GM21576 (cell line): ENCODE measurements at regions not wholly inside any gene's neighbourhood (a gene's known extent, or its start where the extent isn't known, plus 50 kb on each side); places are given as distances from the start of the nearest gene placed in this dataset.
"Not testable (repeated sequence)": the region's sequence is repeated elsewhere in the genome, so short reads cannot be mapped to it uniquely, and the experiment has no call there.

Experiments
- ATAC-seq: cut with Tn5 transposase; IDR thresholded peaks from one replicate; pipeline ENCODE4 v1.9.1; 2021; ENCODE audit warnings: mild to moderate bottlenecking, moderate library complexity; ENCODE audit not compliant: unreplicated experiment

DNA sequence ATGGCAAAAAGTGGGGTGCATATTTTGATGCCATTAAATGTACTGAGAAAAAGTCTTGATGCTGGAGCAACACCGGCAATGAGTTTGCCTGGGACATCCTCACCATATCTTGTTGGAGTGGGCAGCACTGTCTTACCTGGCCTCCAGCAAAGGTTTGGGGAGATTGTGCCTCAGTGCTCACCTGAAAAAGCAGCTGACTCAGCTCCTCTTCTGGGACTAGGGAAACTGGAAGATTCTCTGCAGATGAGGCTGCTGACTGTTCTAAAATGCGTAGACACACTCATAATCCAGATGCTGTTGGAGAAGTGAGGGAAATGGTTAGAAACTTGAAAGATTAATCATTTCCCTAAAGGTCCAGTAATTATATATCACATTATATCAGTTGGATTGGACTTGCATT, 593.7 kb upstream of the HS3ST1 start:
- no peak for ATAC-seq

DNA sequence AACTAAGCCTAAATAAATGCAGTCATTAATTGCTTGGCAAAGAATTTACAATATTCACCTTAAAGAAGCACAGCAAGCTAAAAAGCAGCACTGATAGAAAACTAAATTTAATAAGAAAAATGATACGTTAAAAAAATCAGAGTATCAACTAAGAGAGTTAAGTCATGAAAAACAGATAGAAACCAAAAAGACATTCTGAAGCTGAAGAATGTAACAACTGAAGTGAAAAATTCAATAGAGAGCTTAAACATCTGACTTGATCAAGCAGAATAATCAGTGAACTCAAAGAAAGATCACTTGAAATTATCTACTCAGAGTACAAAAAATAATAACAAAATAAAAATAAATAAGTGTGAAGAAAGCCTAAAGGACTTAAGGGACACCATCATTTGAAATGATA, 588.0 kb upstream of the HS3ST1 start:
- no peak for ATAC-seq

DNA sequence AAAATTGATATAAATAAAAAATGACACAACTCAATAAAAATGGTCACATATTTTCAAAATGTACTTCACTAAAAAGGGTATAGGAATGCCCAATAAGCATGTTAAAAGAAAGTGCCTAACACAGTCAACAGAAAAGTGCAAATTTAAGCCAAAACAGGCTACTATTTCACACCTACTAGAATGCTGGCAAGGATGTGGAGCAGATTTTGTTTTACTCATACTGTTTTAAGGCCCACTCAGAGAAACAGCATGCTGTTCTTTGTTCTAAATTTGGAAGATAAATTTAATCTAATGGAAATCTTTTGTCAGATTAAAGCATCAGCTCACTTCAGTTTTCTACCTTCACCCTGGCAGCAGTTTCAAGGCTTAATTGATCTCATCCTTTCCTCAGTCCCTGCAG, 576.8 kb upstream of the HS3ST1 start:
- no peak for ATAC-seq

DNA sequence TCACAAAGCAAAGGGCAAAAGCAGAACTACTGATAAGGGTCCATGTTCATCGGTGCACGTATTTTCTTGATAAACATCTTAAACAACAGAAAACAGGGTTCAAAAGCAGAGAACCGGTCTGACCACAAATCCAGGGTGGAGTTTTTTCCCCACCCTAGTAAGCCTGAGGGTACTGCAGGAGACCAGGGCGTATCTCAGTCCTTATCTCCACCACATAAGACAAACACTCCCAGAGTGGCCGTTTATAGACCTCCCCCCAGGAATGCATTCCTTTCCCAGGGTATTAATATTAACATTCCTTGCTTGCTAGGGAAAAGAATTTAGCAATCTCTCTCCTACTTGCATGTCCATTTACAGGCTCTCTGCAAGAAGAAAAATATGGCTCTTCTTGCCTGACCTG, 567.9 kb upstream of the HS3ST1 start:
- ATAC-seq = not testable (repeated sequence)

DNA sequence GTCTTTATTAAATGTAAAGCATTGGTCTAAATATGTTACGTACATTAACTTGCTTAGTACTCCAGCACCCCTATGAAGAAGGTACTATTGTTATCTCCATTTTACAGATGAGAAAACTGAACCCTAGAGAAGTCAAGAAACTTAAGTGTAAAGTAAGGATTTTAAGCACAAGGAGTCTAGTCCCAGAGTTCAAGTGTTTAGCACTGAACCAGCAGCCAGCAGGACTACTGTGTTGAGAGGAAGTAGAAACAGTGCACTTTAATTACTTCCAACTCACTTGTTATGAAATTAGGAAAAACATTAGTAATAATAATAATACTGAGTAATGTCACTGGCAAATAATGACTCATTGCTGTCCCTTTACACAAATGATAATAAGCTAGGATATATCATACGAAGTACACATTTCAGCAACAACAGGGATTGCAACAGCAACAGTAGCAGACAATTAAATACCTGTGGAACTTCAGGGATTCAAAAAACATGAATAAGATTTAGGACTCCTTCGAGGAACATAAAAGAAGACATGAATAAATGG, 548.1 kb upstream of the HS3ST1 start:
- ATAC-seq = no peak

DNA sequence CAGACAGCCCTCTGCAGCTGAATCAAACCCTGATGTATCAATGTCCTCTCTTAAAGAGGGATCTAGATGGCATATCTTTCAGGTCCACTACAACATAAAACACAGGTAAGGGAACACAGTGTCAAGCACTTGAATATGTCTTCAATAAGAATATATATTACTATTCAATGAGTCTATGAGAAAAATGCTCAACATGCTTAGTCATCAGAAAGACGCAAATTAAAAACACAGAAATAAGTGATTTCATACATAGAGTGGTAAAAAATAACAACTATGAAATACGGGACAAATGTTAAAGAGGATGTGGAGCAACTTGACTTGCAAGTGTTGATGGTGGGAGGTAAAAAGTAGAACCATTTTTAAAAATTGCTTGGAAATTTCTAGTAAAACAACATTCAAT, 544.6 kb upstream of the HS3ST1 start:
- ATAC-seq = no peak

DNA sequence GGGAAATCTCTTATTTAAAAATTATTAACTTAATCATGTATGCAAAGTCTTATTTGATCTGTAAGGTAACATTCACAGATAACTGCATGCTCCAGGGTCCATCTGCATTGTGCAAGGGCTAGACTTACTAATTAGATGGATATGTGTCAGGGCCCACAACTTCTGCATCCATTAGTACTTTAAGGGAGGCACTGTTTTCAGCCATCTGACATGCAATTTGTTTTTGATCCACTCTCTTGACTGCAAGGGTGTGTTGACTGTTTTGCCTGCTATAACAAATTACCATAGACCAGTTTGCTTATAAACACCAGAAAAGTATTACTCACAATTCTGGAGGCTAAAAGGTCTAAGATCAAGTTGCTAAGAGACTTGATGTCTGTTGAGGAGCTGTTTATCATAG, 542.1 kb upstream of the HS3ST1 start:
- no peak for ATAC-seq

DNA sequence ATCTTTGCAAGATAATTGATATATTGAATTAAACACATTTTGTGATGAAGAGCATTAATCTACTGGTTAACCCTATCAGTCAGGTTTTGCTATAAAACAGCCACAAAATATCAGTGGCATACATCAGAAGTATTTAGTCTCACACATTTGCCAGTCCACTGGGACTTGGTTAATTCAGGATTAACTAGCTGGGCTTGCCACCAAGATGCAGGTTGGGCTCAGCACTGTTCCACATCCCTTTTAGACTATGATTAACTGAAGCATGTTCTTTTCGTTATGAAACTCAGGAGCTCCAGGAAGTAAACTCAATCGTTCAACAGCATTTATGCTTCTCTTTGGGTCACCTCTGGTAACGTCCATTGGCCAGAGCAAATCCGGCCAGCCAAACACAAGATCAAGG, 538.1 kb upstream of the HS3ST1 start:
- ATAC-seq = no peak

DNA sequence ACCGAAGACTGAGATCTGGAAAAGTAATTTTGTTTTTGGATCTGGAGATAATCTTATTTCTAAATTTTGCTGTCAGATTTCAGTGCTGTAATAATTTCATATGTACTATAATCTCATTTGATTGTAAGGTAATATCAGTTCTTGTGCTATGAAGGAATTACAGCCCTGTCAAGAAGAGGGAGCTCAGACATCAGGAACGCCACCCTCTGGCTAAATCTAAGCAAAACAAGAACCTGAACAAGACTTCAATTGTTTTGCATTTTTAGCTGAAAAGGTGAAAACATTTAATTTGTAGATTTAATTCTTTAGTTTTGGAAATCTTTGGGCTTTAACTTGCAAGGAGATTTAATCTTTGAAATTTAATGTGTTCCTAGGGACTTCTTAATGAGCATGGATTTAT, 525.4 kb upstream of the HS3ST1 start:
- ATAC-seq = no peak

DNA sequence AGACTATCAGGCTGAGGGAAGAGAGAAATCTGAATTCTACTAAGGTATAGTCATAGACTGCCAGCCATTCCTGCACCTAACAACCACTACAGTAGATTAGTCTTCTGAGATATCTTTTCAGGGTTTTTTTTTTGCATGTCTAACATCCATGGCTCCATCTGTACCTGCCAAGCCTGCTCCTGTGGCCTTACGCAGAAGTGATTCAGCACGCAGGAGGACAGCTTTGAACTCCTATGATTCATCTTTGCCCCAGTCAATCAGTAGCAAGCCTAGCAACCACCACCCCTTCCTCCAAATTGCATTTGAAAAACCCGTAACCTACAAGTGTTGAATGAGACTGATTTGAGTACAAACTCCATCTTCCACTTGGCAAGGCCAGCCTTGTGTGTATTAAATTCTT, 520.7 kb upstream of the HS3ST1 start:
- ATAC-seq = no peak

DNA sequence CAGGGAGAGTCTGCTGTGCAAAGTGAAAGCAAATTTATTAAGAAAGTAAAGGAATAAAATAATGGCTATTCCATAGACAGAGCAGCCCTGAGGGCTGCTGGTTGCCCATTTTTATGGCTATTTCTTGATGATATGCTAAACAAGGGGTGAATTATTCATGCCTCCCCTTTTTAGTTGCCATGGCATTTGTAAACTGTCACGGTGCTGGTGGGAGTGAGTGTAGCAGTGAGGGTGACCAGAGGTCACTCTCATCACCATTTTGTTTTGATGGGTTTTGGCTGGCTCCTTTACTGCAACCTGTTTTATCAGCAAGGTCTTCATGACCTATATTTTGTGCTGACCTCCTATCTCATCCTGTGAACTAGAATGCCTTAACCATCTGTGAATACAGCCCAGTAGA, 518.9 kb upstream of the HS3ST1 start:
- not testable (repeated sequence) for ATAC-seq

DNA sequence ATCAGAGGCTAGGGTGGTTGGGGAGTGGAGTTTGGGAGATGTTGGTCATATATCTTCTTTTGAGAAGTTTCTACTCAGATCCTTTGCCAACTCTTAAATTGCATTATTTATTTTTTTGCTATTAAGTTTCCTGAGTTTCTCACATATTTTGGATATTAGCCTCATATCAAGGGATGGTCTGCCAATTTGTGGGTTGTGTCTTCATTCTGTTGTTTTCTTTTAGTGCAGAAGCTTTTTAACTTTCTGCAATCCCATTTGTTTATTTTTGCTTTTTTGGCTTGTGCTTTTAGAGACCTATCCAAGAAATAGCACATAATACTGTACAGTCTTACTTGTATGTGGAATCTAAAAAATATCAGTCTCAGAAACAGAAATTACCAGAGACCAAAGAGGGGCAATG, 509.2 kb upstream of the HS3ST1 start:
- ATAC-seq = no peak

DNA sequence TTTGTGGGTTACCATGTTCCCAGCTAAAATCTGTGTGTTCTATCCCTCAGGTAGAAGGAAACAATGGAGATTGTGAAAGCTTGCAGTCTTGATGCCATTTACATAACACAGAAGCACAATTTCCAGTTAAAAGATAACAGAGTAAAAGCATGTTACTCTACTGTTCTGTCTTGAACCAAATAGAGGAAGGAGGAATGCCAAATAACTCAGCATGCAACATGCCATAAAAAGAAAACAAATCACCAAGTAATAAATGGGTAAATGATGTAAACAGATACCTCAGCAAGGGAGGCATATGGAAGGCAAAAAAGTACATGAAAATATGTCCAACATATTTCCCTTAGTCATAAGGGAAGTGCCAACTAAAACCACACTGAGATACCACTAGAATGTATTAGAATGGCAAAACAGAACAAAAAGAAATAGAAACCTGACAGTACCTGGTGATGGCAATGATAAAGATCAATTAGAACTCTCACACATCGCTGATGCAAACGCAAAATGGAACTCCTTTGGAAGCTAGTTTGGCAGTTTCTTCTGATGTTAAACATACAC, 502.6 kb upstream of the HS3ST1 start:
- ATAC-seq = no peak

DNA sequence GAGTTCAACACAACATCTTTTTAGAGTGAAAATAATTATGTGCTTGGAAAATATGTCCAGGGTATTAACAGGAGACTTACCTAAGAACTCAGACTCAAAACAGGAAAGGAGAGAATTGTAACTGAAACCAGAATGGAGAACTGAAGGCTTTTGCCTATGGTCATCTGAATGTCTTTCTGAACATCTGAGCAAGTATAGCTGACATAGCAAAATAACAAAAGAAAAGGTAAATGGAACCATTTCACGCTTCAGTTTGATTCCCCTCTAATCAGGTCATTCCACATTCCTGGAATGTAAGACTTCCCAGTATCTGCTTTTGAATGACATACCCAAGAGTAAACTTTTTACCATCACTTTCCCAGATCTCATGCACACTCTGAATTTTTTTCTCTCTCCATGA, 500.4 kb upstream of the HS3ST1 start:
- no peak for ATAC-seq

DNA sequence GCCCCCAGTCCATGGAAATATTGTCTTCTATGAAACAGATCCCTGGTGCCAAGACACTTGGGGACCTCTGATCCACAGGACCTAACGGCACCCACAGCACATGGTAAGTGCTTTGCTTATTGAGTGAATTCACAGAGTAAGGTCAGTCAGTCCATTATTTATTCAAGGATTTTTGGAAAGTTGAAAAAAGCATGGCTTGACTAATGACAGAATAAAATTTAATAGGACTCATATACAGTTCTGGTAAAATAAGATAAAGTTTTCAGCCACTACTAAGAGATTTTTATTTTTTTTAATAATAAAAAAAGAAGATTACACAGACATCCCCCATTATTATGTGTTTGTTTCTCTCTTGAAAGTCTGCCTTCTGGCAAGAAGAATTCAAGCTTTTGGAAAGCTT, 490.6 kb upstream of the HS3ST1 start:
- ATAC-seq = no peak

DNA sequence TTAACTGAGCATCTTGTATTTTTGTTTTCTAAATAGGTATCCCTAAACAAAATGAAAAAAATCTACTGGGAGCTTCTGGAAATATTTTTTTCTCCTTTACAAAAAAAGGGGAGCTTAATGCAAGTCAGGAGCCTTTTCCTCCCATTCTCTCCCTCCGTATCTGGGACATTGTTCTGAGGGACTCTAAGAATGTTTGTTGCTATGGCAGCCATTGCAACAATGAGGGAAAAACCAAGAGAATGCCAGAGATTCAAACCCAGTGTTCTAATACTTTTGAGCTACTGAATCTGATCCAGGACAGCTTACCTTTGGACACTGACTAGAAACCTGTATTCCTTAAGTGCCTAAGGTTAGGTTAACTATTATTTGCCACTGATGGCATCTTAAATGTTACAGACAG, 485.7 kb upstream of the HS3ST1 start:
- no peak for ATAC-seq

DNA sequence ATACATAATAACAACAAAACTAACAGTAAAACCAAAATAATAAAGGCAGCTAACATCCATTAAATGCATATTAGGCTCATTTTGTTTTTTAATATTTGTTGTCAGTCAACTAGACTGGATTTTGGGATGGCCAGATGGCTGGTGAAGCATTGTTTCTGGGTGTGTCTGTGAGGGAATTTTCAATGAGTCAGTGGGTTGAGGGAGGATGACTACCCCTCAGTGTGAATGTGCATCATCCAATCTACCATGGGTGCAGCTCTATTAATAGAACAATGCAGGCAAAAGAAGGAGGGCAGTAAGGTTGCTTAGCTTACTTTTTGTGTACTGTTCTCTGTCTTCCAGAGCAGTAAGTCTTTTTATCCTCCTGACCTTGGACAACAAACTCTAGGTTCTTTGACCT, 484.2 kb upstream of the HS3ST1 start:
- ATAC-seq = no peak

DNA sequence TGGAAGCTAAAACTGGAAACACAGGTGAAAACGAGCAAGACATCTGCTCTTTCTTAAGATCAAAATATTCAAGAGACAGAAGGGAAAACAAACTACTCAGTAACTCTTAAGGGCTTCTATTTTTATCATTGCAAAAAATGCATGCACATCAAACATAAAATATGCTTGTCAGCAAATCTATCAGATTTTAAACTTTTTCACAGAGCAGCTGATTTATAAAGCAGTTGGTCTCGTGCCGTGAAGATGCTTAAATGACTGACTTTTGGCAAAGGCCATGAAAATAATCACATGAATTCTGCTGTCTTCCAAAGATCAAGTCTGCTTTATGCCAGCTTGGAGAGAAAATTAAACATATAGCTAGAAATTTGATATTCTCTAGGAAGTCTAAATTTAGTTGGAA, 482.1 kb upstream of the HS3ST1 start:
- no peak for ATAC-seq

DNA sequence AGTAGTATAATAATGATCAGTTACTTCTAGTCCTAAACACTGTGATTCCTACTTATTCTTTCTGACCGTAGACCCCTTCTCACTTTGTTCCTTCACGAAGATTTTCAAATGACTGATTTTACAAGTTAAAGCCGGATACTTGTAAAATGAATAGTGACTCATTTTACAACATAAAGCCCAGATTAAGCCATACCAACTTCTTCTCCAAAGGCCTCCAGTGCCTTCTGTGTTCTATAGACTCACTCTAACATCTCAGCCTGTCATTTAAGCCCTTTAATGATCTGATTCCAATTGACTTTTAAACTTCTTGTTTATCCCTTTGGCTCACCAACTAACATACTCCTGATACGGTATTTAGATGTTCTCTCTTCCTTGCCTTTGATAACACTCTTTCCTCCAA, 480.0 kb upstream of the HS3ST1 start:
- ATAC-seq = no peak

DNA sequence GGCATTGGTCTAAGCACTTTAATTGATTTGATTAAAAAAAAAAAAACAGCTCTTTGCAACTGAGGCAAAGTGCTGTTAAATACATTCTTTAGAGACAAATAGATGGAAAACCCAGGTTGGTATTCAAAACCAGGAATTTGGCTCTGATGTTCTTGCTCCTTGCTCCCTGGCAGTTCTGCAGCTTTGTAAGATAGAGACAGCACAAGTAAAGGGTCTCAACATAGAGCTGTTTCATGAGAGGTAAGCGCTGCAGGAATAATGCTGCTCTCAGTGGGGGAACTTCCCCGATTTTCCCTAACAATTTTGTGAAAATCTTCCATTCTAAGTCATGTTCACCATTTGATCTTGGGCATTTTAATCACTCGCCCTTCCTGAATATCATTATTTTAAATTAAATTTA, 479.5 kb upstream of the HS3ST1 start:
- no peak for ATAC-seq

DNA sequence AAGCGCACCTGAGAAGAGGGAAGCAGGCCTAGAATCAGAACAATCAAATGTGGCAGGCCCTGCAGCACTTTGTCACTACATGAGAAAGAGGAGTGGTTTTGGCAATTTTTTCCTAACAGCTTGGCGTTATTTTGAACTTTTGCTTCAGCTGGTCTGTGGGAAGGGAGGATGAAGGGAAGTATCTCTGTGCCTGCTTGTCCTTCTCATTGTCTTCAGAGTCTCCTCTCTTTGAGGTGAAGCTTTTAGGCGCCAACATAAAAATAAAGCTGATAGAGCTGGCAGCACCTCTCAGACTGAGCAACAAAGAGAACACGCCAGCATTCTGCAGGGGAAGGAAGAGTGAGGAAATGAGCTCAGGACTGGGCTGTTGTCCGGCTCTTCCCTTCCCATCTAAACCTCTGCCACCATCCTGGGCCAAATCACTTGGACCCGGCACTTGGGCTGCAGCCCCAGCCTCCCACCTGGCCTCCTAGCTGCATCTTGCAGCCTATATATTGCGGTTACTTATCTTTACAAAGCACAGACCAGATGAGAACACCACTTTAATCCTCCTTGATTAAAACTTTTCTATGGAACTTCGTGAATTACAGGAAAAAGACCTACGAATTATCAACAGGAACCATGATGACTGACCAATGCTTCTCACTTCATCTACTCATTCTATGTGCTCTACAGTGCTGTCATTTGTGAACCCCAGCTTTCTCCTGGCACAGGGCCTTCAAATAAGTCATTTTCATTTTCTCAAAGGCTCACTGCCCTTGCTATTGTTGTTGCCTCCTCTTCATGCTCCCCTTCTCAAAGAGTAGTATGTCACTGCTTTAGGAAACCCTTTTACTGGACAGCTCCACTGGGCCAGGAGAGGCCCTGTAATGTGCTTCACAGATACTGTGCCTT, 476.4 kb upstream of the HS3ST1 start:
- no peak for ATAC-seq

DNA sequence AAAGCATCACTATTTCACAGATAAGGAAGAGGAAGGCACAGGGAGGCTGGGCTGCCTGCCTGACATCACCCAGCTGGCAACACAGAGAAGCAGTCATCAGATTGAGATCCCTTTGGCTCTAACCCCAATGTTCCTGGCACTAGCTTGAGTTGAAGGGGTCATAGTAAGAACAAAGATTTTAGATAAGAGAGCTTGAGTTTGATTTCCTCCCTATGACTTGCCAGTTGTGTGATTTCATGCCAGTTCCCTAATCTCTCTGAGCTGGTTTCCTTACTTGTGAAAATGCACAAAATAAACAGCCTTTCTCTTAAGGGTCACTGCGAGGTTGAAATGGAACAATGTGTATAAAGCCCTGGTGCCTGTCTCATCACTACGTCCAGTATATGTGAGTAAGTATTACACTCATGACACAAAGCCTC, 475.4 kb upstream of the HS3ST1 start:
- no peak for ATAC-seq

DNA sequence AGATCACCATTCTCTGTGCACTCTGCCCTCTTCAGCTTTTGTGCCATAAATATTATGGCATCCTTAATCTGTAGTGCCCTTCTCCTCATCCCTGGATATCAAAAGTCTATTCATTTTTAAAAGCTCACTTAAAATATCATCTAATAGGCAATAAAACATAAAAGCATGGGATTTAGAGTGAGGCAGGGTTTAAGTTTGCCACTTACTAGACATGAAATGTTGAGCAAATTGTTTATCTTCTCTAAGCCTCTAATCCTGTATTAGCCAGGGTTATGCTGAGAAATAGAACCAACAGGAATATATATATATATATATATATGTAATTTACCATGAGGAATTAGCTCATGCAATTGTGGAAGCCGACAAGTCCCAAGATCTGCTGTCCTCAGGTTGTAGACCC, 472.4 kb upstream of the HS3ST1 start:
- no peak for ATAC-seq
